ENCODE measurements at regions not wholly inside any gene's neighbourhood (a gene's known extent, or its start where the extent isn't known, plus 50 kb on each side); places are given as distances from the start of the nearest gene placed in this dataset.
A peak's percentile ranks its signal among the peaks of the same experiment; 100 is the strongest.

DNA sequence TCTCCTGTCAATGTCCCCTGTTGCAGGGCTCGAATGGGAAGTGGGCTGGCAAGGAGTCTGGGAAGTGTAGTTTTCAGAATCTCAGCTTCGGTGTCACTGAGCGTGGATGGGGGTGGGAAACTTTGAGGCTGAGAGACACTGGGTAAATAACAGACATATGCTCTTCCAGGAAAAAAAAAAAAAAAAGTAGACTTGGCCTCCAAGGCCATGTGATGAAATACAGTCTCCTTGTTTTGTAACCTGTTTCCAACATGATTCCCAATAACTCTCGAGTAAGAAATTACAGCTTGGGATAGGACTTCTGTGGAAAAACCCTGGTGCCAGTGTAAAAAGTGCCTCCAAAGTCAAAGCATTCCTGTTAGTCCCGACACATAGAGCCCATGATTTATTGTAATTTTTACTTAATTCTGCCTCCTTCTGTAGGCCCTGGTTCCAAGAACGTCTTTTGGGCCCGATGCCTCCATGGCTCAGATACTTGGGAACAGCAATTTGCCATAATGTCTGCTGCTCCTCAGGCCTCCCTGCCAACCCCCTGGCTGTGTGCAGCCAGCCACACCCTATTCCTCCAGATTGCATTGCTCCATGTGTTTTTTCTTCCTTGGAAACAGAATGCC lies 119.5 kb upstream of the TNC start:
- intact Hi-C loops (cut with DNase I), result no loop called here
- DNase-seq, result no peak

DNA sequence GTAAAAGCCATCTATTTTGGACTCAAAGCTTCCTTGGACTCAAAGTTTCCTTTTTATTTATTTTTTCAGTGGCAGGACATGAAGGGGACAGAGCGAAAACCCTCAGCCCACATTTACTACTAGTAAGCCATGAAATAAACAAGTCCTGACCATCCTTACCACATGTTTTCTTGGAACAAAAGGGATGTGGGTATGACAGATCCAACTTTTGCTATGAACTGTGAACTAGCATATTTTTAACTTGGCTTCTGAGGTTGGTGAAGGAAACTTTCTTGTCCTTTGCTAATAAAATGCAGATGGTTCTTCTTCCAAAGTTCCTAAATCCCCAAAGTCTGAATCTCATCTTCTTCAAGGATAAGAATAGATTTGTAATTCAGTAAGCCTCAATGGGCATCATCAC lies 122.7 kb upstream of the TNC start:
- intact Hi-C loops (cut with DNase I), result no loop called here
- DNase-seq, result no peak

DNA sequence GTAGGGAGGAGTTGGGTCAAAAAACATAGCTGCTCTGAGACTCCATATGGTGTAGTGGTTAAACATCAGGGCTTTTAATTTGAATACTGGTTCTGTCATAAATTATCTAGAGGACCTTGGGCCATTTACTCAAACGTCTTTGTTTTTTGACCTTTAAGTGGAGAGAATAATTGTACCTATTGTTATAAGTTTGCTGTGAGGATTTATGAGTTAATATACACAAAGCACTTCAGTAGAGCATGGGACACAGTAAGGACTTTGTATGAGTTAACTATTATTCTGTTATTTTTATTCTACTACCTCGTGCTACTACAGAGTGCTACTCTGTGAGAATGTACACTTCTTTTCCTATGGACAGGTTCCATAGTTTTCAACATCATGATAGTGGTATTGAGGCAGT lies 123.7 kb upstream of the TNC start:
- intact Hi-C loops (cut with DNase I), result no loop called here

DNA sequence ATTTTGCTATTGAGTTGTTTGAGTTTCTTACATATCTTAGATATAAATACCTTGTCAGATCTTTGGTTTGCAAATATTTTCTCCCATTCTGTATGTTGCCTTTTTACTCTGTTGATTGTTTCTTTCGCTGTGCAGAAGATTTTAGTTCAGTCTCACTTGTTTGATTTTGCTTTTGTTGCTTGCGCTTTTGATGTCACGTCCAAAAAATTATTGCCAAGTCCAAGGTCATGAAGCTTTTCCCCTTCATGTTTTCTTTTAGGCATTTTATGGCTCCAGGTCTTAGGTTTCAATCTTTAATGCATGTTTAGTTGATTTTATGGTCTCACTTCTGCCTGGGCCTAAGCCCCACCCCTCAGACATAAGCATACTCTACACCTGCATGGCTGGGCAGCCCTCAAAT lies 131.5 kb upstream of the TNC start:
- intact Hi-C loops (cut with DNase I), result no loop called here

More for the DNA sequence above, 123.7 kb upstream of the TNC start:
- DNase-seq, result no peak

DNA sequence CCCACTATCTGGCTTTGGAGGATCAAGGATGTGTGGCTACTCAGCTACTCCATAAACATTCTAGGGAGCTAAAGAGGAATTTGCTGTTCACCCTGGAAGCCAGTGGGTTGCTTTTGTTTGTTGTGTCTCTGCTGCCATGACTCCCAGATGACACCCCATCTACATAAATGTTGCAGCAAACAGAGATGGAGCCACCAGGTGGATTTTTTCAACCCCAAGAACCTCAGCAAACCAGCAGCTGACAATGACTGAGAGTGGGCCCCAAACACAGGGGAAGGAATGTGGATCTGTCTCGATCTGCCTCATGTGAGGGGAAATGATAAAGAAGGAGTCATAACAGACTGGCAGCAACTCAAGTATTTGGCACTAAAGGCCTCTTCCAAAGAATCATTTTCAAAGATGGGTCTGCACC lies 132.7 kb upstream of the TNC start:
- no peak for DNase-seq
- intact Hi-C loops (cut with DNase I), result no loop called here

More for the DNA sequence above, 131.5 kb upstream of the TNC start:
- DNase-seq, result no peak

DNA sequence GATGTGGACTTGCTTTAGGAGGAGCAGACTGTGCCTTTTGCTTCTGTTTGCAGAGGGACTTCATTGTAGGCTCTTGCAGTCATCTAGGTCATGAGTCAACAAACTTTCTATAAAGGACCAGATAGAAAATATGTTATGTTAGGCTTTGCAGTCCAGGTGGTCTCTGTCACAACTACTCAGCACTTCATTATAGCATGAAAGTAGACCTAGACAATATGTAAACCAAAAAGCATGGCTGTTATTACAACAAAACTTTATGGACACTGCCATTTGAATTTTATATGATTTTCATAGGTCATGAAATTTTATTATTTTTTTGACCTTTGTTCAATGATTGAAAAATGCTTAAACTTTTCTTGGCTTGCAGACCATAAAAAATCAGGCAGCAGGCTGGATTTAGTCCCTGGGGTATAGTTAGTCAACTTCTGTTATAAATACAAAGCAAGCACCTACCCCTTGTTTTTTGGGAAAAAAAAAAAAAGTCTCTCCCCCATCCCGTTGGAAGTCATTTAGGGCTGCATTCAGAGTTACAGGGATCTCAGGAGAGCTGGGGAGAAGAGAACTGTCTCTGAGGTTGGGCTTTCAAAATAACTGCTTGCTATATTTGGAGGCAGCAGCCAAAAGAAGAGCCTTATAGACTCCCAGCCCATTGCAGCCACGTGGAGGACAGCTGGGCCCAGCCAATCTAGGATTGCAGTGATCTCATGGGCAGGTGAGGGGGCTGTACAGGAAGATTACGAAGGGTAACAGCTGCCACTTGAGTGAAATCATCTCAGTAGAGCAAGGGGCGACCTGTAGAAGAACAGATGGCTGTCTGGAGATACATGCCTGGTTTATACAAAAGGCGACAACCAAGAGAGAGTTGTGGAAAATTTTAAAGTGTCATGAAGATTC lies 136.6 kb upstream of the TNC start:
- intact Hi-C loops (cut with DNase I), result no loop called here
- DNase-seq, result no peak

DNA sequence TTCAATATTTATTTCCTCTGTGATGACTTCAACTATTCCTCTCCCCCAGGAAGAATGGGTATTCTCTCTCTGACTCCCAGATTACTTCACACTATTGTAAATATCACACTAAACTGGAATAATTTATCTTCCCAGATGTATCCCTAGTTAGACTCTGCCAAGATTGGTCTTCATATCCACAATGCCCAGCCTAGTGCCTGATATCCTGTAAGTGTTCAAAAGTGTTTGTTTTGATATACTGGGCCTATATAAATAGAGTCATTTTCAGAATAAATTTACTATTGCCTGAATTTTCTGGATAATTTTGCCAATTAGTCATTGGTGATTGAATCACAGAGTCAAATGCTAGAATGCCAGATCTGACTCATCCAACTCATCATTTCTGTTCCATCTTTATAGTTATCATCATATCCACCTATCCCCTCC lies 143.7 kb upstream of the TNC start:
- DNase-seq, result no peak
- intact Hi-C loops (cut with DNase I), result no loop called here

DNA sequence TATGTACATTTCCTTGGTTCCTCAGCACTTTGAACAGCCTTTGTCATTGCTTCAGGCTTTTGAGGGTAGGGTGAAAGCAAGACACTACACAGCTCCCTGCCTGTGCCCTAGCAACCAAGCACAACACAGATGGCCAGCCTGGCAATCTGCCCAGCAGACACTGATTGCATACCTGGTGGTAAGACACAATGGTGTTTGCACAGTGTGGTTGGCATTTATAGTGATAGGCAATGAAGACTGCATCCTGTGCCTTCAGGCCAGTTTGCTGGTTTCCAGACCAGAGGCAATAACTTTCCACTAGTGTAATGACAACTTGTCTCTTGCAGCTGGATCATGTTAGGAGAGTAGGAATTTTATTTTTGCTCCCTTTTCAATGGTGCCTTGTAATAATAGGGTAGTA lies 144.5 kb upstream of the TNC start:
- DNase-seq, result peak in 4 of 42 donors; percentile 3 to 26 (median 3)
- intact Hi-C loops (cut with DNase I), result no loop called here

DNA sequence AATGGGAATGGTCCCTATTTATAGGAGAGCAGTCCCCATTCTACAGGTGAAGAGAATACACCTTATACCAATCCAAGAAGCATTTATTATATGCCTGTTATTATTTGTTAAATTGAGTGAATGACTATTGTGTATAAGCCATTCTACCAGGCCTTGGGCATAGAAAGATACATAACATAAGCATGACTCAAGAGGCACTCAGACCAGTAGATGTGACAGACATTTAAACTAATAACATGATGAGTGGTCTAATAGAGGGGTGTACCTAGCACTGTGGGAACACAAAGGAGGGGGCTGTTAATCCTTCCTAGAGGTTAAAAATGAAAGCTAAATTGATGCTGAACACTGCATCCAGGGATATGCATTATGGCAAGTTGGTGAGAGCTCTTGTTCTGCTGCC lies 145.0 kb upstream of the TNC start:
- intact Hi-C loops (cut with DNase I), result no loop called here
- DNase-seq, result no peak

DNA sequence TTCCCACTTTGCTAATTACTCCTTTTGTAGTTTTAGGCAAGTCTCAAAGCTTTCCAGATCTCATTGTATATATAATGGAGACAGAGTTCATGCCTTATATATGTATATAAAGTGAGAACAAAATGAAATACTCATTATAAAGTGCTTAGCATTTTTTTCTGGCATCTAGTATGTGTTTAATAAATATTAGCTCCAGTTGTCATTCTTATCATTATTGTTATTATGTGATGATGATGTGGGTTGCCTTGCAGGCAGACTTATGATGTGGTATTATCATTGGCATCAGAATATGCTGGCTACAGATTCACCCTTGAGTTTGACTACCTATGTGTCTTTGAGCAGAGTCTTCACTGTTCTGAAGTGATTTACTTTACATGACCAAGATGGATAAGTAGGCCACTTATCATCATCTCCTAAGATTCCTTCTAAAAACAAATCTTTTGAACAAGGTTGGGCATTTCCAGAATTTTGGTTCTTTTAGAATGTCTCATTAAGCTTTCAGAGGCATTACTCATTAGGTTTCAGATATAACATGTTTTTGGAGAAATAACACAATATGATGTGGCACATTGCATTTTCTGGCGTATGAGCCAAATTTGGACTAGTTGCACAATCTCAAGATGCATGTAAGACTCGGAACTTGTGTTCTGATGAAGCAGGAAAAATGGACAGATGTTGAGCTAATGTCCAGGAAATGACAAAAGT lies 145.6 kb upstream of the TNC start:
- intact Hi-C loops (cut with DNase I), result no loop called here
- DNase-seq, result no peak

DNA sequence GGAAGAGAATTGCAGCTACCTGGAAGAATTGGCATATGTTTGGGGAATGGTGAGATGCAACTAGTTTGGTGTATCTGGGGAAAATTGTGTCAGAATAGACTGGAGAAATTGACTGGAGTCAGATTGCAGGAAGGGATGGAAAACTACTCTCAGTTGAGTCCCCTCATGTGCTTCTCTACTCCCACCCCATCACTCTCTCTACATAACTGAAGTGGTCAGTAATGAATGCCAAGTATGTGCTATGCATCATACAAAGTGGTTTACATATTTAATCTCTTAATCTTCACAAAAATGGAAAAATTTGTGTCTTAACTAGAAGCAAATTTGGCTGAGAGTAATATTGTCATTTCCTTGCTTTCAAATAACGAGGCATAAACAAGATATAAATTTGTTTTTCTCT lies 146.4 kb upstream of the TNC start:
- intact Hi-C loops (cut with DNase I), result no loop called here
- no peak for DNase-seq

DNA sequence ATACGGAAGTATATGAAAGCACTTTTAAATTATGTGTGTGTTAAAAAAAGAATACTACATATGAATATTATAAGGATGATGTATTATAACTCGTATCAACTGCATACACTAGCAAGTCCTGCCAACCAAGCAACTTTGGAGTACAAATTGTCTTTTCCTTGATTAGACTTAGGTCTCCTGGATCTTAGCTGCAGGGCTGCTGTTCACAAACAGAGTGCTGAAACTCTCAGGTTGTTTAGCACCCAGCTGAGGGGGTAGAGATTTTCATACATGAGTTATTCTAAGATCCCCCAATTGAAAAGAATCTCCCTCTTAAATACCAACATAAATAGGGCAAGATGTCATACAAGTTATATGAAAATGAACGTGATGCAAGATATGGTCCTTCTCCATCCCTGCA lies 149.8 kb upstream of the TNC start:
- intact Hi-C loops (cut with DNase I), result no loop called here
- no peak for DNase-seq

DNA sequence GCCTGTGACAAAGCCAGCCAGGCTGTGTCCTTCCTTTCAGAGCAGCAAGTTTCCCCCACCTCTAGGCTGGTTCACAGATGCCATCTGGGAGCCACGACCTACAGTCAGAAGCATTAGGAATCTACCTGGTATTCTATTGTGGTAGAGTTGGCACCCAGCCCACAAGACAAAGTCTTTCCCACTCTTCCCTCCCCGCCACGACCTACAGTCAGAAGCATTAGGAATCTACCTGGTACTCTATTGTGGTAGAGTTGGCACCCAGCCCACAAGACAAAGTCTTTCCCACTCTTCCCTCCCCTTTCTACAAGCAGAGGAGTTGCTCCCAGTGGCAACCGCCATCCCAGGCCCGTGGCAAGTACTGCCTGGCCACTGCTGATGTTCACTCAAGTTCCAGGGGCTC lies 157.8 kb upstream of the TNC start:
- intact Hi-C loops (cut with DNase I), result no loop called here
- DNase-seq, result no peak

DNA sequence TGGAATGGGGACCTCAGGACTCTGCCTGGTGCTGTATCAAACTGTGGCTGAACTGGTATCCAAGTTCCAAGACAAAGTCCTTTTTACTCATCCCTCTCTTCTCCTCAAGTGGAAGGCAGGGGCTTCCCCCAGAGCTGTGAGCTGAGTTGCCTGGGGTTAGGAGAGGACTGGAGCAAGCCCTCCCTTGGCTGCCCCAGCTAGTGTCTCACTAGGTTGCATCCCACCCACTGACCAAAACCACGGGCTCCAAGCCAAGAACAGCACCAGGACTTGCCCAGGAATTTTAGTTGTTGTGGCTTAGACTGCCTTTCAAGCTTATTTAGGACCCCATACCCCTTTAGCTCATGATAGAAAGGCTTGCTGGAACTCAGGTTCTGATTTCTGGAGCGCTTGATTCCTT lies 158.7 kb upstream of the TNC start:
- intact Hi-C loops (cut with DNase I), result no loop called here
- no peak for DNase-seq

DNA sequence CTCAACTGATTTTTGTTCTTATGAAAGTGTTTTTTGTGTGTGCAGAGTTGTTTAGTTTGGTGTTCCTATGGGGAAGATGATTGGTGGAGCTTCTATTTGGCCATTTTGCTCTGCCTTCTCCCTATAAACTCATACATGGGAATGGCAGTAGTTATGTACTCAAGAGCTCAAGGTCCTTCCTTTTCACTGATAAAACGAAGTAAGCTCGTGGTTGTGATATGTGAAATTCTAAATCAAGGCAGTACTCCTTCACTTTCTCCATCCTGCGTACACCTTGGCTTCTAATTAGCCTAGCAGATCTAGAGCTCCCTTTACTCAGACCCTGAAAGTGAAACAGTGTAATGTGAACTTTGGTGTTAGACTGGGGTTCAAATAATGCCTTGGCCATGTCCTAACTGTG lies 159.3 kb upstream of the TNC start:
- intact Hi-C loops (cut with DNase I), result no loop called here
- no peak for DNase-seq

DNA sequence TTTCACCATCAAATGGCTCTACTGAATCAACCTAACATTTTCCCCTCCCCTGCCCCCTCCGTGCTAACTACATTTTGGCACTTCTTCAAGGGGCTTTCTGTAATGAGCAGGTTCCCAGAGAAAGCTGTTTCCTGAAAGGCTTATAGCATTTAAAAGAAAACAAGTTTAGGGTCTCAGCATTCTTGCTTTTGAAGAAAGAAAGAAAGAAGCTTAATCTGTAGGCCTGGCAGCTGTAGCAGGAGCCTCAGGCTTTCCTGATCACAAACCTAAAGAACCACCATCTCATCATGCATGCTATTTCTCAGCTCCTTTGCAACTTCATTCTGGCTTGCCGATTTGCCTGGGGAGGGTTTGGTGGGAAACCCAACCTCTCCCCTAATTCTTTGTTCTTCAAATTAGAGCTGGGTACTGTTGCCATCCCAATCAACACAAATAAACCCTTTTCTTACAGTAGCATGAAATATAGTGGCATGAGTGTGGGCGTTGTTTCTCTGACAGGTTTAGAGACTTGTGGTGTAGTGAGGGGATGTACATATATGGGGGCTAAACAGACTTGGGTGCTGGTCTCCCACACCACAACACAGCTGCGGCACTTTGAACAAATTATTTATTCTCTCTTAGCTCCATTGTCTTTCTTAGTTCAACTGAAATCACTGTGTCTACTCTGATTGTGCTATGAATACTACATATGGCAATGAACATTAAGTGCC lies 160.5 kb upstream of the TNC start:
- intact Hi-C loops (cut with DNase I), result no loop called here
- no peak for DNase-seq

DNA sequence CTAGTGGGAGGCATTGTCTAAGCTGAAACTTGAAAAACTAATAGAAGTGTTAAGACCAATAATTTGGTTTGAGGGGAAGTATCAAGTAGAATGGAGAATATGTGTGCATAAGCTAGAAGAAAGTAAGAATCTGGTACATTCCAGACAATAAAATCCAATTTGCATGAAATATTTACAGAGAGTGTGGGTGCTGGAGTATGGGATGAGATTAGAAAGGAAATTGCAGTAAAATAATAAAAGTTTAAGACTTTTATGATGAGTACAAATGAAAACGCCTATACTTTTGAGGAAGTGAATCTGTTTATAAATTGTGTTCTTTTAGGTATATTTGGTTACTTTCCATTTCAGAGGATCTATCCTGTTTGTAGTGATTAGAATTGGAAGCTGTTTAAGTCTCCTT lies 165.4 kb upstream of the TNC start:
- no peak for DNase-seq
- intact Hi-C loops (cut with DNase I), result no loop called here

DNA sequence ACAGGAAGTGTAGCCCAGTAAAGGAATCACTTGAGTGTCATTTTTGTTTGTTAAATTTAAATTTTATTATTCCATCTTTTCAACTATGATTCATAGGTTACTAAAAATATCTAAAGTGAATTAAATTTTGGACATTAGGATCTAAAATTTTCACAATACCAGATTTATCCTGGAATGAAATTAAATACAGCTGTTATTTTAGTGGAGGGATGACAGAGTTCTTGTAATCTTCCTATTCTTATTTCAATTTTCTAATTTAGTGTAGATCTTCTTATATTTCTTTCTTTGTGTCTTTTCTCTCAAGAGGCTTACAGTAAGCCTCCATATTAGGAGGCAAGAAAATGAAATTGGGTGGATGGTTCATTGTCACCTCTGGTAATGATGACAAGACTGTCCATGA lies 167.9 kb upstream of the TNC start:
- no peak for DNase-seq
- intact Hi-C loops (cut with DNase I), result no loop called here

DNA sequence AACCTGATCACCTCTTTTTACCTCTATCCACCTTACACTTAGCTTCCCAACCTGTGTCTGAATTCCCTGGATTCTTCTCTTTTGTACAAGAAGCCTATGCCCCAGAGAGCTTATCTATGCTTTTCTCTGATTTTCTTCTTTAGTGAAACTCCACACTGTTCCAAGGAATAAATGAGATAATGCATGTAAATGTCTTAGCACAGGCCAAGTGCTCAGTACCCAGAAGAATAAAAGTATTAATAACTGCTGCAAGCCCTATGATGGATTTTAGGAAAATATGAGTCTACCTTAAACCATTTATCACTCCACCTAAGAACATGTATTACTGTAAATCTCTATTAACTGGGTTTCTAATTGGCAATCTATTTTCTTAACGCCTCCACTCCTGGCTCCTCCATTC lies 168.5 kb upstream of the TNC start:
- DNase-seq, result no peak
- intact Hi-C loops (cut with DNase I), result no loop called here

DNA sequence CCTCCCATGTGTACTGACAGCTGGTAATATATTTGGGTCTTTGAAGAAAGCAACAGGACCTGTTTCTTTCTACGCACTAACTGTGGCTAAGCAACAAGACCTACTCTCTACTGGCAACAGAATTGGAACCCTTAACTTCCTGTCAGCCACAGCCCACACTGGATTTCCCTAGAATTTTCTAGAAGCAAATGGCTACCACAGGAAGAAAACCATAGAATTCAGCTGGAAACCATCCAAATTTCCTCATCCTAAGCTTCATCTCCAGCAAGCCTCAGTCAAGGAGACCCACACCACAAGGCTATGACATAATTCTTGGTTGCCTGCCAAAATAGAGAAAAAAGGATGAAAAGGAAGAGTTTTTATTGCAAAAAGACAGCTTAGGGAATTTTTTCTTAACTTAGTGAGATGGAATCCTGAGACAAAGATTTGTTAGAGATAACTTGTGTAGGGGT lies 171.8 kb upstream of the TNC start:
- no peak for DNase-seq
- intact Hi-C loops (cut with DNase I), result no loop called here

All from head of caudate nucleus (tissue), 42 donors.